Activated CD8-positive, alpha-beta T cell treated with anti-CD3 and anti-CD28 coated beads for 36 hours (primary cell): ENCODE measurements at regions not wholly inside any gene's neighbourhood (a gene's known extent, or its start where the extent isn't known, plus 50 kb on each side); places are given as distances from the start of the nearest gene placed in this dataset.

Experiments used
- ATAC-seq: fragments of 200-7000 bp; cut with Tn5 transposase; one replicate; pipeline ENCODE4 v1.10.0; 2021; ENCODE audit warnings: mild to moderate bottlenecking, moderate library complexity
- CTCF ChIA-PET: fragments of 350-600 bp; sonication (Branson Sonifier 250); formaldehyde crosslinking; loops from one replicate; lab custom pipeline; 2021; ENCODE audit warnings: antibody characterized with exemption; lab: Charles Lee
- POLR2A ChIA-PET: fragments of 350-600 bp; sonication (Branson Sonifier 250); formaldehyde crosslinking; loops from one replicate; lab custom pipeline; 2021; ENCODE audit warnings: antibody characterized with exemption; lab: Charles Lee
- DNase-seq: peaks from one replicate; pipeline ENCODE4 v3.0.0-alpha.2; 2020
- H3K27ac Mint-ChIP-seq: one replicate; pipeline ENCODE4 v1.8.0; 2021; ENCODE audit warnings: mild to moderate bottlenecking, mixed read lengths
- H3K27me3 Mint-ChIP-seq: one replicate; pipeline ENCODE4 v1.8.0; 2021; ENCODE audit warnings: mixed read lengths
- H3K36me3 Mint-ChIP-seq: one replicate; pipeline ENCODE4 v1.8.0; 2021; ENCODE audit warnings: low read depth, mixed read lengths
- H3K4me1 Mint-ChIP-seq: one replicate; pipeline ENCODE4 v1.8.0; 2021; ENCODE audit warnings: low read depth, mixed read lengths
- H3K4me3 Mint-ChIP-seq: one replicate; pipeline ENCODE4 v1.8.0; 2021; ENCODE audit warnings: mild to moderate bottlenecking, moderate library complexity, mixed read lengths
- H3K9me3 Mint-ChIP-seq: one replicate; pipeline ENCODE4 v1.8.0; 2021; ENCODE audit warnings: mixed read lengths
- CTCF ChIP-seq: fragments of 200-600 bp; IDR thresholded peaks from one replicate; pipeline ENCODE4 v1.8.0; 2022; ENCODE audit warnings: antibody characterized with exemption, mild to moderate bottlenecking
- intact Hi-C: fragments of 100-400 bp; cut with micrococcal nuclease; formaldehyde crosslinking; loops from one replicate; pipeline ENCODE4 v1.10.0; 2022

- no peak for ATAC-seq
- no peak overlapping the region for H3K27ac Mint-ChIP-seq
- no peak for TF ChIP-seq CTCF
Measured at GRCh38 chr15:29631076-29632070, 190.9 kb downstream of the TJP1 start.

DNA sequence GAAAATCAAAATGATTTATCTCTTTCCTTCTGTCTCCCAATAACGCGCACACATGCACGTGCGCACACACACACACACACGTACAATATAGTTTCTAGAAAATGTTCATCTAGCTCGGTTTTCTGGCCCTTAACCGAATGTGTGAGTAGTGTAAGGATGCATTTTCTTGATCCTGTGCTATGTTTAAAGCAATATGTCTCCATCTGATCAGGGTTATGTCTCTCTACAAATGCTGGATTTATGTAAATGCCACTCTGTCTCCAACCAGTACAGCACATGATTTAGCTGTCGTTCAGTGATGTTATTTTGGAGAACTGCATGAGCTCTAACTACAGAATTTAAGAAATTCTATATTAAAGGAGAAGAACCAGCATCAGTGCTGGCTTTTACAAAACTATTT is 198.0 kb downstream of the TJP1 start:
- TF ChIP-seq CTCF, result no peak
- ChIA-PET CTCF (no interaction called here), POLR2A (no interaction called here)
- no peak for DNase-seq
- Mint-ChIP-seq H3K27me3 (no peaks in the 10 kb centered on the region), H3K36me3 (no peaks in the 10 kb centered on the region), H3K4me3 (no peak overlapping the region), H3K27ac (no peak overlapping the region), H3K9me3 (peaks cover 1% of the 10 kb centered on the region), H3K4me1 (no peaks in the 10 kb centered on the region)
- no peak for ATAC-seq
- intact Hi-C loops, result no loop called here

More at GRCh38 chr15:29631076-29632070, 190.9 kb downstream of the TJP1 start:
- CTCF ChIA-PET, result no interaction called here
- intact Hi-C loops, result no loop called here
- no peaks in the 10 kb centered on the region for H3K36me3 Mint-ChIP-seq
- H3K9me3 Mint-ChIP-seq, result no peaks in the 10 kb centered on the region
- H3K4me3 Mint-ChIP-seq, result no peak overlapping the region
- H3K27me3 Mint-ChIP-seq, result peaks cover 4% of the 10 kb centered on the region
- no peaks in the 10 kb centered on the region for H3K4me1 Mint-ChIP-seq
- POLR2A ChIA-PET, result no interaction called here
- no peak for DNase-seq

GRCh38 chr15:29623116-29623639 is 199.1 kb downstream of the TJP1 start:
- Mint-ChIP-seq H3K27ac (no peak overlapping the region), H3K4me1 (no peaks in the 10 kb centered on the region), H3K4me3 (no peak overlapping the region), H3K9me3 (peaks cover 1% of the 10 kb centered on the region), H3K36me3 (no peaks in the 10 kb centered on the region), H3K27me3 (no peaks in the 10 kb centered on the region)
- no peak for TF ChIP-seq CTCF
- ATAC-seq, result no peak
- intact Hi-C loops, result no loop called here
- CTCF ChIA-PET, result no interaction called here
- no peak for DNase-seq
- POLR2A ChIA-PET, result no interaction called here

- DNase-seq (no peak), ATAC-seq (no peak)
- Mint-ChIP-seq H3K4me3 (no peak overlapping the region), H3K27ac (no peak overlapping the region), H3K27me3 (no peaks in the 10 kb centered on the region), H3K36me3 (no peaks in the 10 kb centered on the region), H3K4me1 (no peaks in the 10 kb centered on the region), H3K9me3 (peaks cover 1% of the 10 kb centered on the region)
- POLR2A ChIA-PET, result no interaction called here
- CTCF ChIA-PET, result no interaction called here
- intact Hi-C loops, result no loop called here
- TF ChIP-seq CTCF, result no peak
Measured at GRCh38 chr15:29622637-29623036, 199.6 kb downstream of the TJP1 start.

DNA sequence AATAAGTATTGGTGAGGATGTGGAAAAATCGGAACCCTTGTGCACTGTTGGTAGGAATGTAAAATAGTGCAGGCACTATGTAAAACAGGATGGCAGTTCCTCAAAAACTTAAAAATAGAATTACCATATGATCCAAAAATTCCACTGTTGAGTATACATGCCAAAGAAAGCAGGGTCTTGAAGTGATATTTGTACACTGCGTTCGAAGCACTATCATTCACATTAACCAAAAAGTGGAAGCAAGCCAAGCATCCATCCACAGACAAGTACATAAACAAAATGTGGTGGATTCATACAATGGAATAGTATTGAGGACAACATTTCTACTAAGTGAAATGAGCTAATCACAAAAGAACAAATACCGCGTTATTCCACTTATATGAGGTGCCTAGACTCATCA is 200.7 kb downstream of the TJP1 start:
- TF ChIP-seq CTCF, result no peak
- Mint-ChIP-seq H3K9me3 (peaks cover 1% of the 10 kb centered on the region), H3K4me1 (no peaks in the 10 kb centered on the region), H3K27me3 (no peaks in the 10 kb centered on the region), H3K36me3 (no peaks in the 10 kb centered on the region), H3K4me3 (no peak overlapping the region), H3K27ac (no peak overlapping the region)
- no peak for ATAC-seq
- POLR2A ChIA-PET, result no interaction called here
- CTCF ChIA-PET, result no interaction called here
- no peak for DNase-seq
- intact Hi-C loops, result no loop called here
